ENCODE measurements at regions not wholly inside any gene's neighbourhood (a gene's known extent, or its start where the extent isn't known, plus 50 kb on each side); places are given as distances from the start of the nearest gene placed in this dataset.

DNA sequence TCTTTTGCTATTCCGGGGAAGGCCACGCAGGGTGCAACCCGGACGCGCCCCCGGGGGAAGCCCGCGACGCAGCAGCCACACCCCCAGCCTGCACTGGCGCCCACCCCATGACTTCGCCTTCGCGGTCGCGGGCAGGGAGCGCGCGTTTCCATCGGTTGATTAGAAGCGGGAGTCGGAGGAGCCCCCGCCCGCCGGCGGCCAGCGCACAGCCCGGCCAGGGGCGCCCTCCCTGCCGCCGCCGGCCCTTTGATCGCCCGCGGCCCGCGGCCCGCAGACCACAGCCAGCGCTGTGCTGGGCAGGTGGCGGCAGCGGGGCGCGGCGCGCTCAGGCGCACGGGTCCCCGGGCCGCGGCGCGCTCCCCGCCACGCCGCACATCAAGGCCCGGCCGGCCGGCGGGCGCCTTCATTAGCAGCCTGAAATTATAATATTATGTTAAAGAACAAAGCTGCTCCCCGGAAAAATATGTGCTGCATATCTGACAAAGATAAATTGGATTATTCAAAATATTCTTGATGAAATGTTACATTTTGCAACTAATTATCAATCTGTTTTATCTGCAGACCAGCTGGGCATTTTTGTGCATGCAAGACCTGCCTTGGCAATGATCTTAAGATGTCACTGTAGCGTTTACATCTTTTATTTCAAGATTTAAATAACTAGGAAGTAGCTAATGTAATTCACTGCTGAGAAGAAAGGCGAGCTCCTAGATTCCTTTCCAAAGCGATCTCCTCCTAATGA lies 160.7 kb upstream of the MKI67 start:
- TF ChIP-seq CTCF (IDR thresholded peaks at IDR 0.05) (no peak), POLR2A (IDR thresholded peaks at IDR 0.05) (no peak), EP300 (IDR thresholded peaks at IDR 0.05) (no peak)

All from ovary (tissue), 3 donors.